ENCODE measurements at regions not wholly inside any gene's neighbourhood (a gene's known extent, or its start where the extent isn't known, plus 50 kb on each side); places are given as distances from the start of the nearest gene placed in this dataset.

DNA sequence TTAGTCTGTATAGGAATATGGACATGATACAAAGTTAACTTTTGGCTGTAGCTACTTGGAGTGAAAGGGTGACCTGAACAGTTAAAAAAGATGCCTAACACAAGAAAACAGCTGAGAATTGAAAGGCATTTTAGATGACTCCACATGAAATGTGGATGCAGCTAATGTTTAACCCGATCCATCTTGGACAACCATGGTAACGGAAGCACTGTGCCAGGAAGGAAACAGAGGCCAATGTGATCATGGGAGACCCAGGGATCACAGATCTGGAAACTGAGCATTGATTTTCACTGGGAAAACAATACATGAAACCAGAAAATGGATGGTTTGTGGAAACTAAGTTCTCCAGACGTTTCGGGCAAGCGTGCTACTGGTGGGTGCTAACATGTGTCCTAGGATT is 669.1 kb downstream of the GALR1 start:
- TF ChIP-seq EZH2phosphoT487 (IDR thresholded peaks at IDR 0.05; ENCODE audit: borderline replicate concordance, low read length), result no peak
- TF ChIP-seq, protein P1, sequence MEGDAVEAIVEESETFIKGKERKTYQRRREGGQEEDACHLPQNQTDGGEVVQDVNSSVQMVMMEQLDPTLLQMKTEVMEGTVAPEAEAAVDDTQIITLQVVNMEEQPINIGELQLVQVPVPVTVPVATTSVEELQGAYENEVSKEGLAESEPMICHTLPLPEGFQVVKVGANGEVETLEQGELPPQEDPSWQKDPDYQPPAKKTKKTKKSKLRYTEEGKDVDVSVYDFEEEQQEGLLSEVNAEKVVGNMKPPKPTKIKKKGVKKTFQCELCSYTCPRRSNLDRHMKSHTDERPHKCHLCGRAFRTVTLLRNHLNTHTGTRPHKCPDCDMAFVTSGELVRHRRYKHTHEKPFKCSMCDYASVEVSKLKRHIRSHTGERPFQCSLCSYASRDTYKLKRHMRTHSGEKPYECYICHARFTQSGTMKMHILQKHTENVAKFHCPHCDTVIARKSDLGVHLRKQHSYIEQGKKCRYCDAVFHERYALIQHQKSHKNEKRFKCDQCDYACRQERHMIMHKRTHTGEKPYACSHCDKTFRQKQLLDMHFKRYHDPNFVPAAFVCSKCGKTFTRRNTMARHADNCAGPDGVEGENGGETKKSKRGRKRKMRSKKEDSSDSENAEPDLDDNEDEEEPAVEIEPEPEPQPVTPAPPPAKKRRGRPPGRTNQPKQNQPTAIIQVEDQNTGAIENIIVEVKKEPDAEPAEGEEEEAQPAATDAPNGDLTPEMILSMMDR (IDR thresholded peaks at IDR 0.05; ENCODE audit: low read depth, low read length, poor library complexity, severe bottlenecking), result no peak
